Keratinocyte (primary cell): ENCODE measurements at regions not wholly inside any gene's neighbourhood (a gene's known extent, or its start where the extent isn't known, plus 50 kb on each side); places are given as distances from the start of the nearest gene placed in this dataset.

ENCODE experiments used
- CTCF ChIP-seq, 3 experiments: IDR thresholded peaks in 1 of 3; conservative IDR thresholded peaks in 1 of 3; optimal IDR thresholded peaks in 1 of 3; 2 replicates in 2 of 3; 3 replicates in 1 of 3; pipeline versions ENCODE3 to v1.5.1; 2011; ENCODE audit warnings: low read length in 3 of 3, mild to moderate bottlenecking in 3 of 3, moderate library complexity in 2 of 3, control low read depth in 1 of 3, inconsistent platforms in 1 of 3; ENCODE audit not compliant: insufficient read depth in 2 of 3; ENCODE audit errors: extremely low read depth in 1 of 3
- EZH2 ChIP-seq: IDR thresholded peaks from one replicate; pipeline ENCODE4 v1.6.1; 2012; ENCODE audit warnings: inconsistent platforms, mild to moderate bottlenecking, low read length, moderate library complexity

- TF ChIP-seq CTCF (optimal IDR thresholded peaks at IDR 0.05 in 1 of 3, IDR thresholded peaks at IDR 0.05 in 1 of 3, conservative IDR thresholded peaks at IDR 0.05 in 1 of 3; ENCODE audit: extremely low read depth in 1 of 3, insufficient read depth in 2 of 3, low read length in 3 of 3) (no peak), EZH2 (no peak)
Observed at GRCh38 chr2:46825231-46825938, 90.2 kb downstream of the MCFD2 start.
